SK-N-SH (cell line): ENCODE measurements at regions not wholly inside any gene's neighbourhood (a gene's known extent, or its start where the extent isn't known, plus 50 kb on each side); places are given as distances from the start of the nearest gene placed in this dataset.

Source experiments
- CTCF ChIA-PET: fragments of 300-600, 350-600 bp; formaldehyde crosslinking; extraction: SDS; loops from one replicate; lab custom pipeline; 2021; lab: Yijun Ruan, JAX
- POLR2A ChIA-PET: fragments of 350-600 bp; sonication (Branson Sonifier 250); formaldehyde crosslinking; extraction: SDS; loops from one replicate; lab custom pipeline; 2020; ENCODE audit warnings: antibody characterized with exemption, inconsistent platforms; lab: Yijun Ruan, JAX
- DNase-seq: peaks from one replicate; pipeline ENCODE4 v3.0.0; 2012
- H2AFZ ChIP-seq: fragments of 200-600 bp; sonication (generic); 2 replicates; pipeline ENCODE4 v1.8.1; 2016; ENCODE audit warnings: antibody characterized with exemption, mild to moderate bottlenecking, low read depth
- H3F3A ChIP-seq: fragments of 200-600 bp; sonication (generic); replicated peaks from 2 replicates; pipeline ENCODE3; 2016; ENCODE audit warnings: antibody characterized with exemption, mild to moderate bottlenecking; ENCODE audit not compliant: insufficient read depth
- H3K27ac ChIP-seq, 2 experiments: fragments of 200-500 bp in 1 of 2; fragments of 200-600 bp in 1 of 2; sonication (Bioruptor generic) in 1 of 2; sonication (generic), shearing (Covaris generic) in 1 of 2; 2 replicates each; pipeline versions ENCODE4 v1.5.1 to v1.6.1; 2014 to 2016; ENCODE audit warnings: low read depth in 2 of 2, inconsistent platforms in 1 of 2, low read length in 1 of 2, mild to moderate bottlenecking in 1 of 2, mixed read lengths in 1 of 2
- H3K27me3 ChIP-seq: fragments of 200-600 bp; sonication (generic), shearing (Covaris generic); 2 replicates; pipeline ENCODE4 v1.6.1; 2016; ENCODE audit warnings: mixed run types; ENCODE audit not compliant: insufficient read depth
- H3K36me3 ChIP-seq, 2 experiments: fragments of 200-500 bp in 1 of 2; fragments of 200-600 bp in 1 of 2; sonication (Bioruptor generic) in 1 of 2; sonication (generic) in 1 of 2; replicated peaks in 1 of 2; 2 replicates each; pipeline versions ENCODE3 to v1.5.1; 2014 to 2016; ENCODE audit warnings: low read length in 1 of 2, mild to moderate bottlenecking in 1 of 2; ENCODE audit not compliant: insufficient read depth in 2 of 2, control insufficient read depth in 1 of 2
- H3K4me1 ChIP-seq, 2 experiments: fragments of 200-500 bp in 1 of 2; fragments of 200-600 bp in 1 of 2; sonication (Bioruptor generic) in 1 of 2; sonication (generic), shearing (Covaris generic) in 1 of 2; 2 replicates each; pipeline versions ENCODE4 v1.5.1 to v1.6.1; 2014 to 2016; ENCODE audit warnings: low read depth in 1 of 2, low read length in 1 of 2, mixed run types in 1 of 2; ENCODE audit not compliant: insufficient read depth in 2 of 2, control insufficient read depth in 1 of 2
- H3K4me2 ChIP-seq: fragments of 200-600 bp; sonication (generic), shearing (Covaris generic); 2 replicates; pipeline ENCODE4 v1.6.1; 2017; ENCODE audit warnings: mixed run types
- H3K4me3 ChIP-seq, 2 experiments: fragments of 200-500 bp in 1 of 2; fragments of 200-600 bp in 1 of 2; sonication (Bioruptor generic) in 1 of 2; sonication (generic), shearing (Covaris generic) in 1 of 2; 2 replicates each; pipeline versions ENCODE4 v1.5.1 to v1.8.1; 2014 to 2016; ENCODE audit warnings: low read depth in 2 of 2, inconsistent platforms in 1 of 2, low read length in 1 of 2, mild to moderate bottlenecking in 1 of 2, mixed read lengths in 1 of 2, moderate library complexity in 1 of 2
- H3K79me2 ChIP-seq: fragments of 200-600 bp; sonication (generic); 2 replicates; pipeline ENCODE4 v1.8.1; 2017; ENCODE audit warnings: mild to moderate bottlenecking; ENCODE audit not compliant: insufficient read depth
- H3K9ac ChIP-seq: fragments of 200-600 bp; sonication (generic); 2 replicates; pipeline ENCODE4 v1.6.1; 2017; ENCODE audit warnings: mixed run types
- H3K9me2 ChIP-seq: fragments of 200-600 bp; sonication (generic); 2 replicates; pipeline ENCODE4 v1.6.1; 2017; ENCODE audit warnings: mixed run types
- H3K9me3 ChIP-seq: fragments of 200-600 bp; sonication (generic); 2 replicates; pipeline ENCODE4 v1.6.1; 2017; ENCODE audit warnings: mixed run types, mild to moderate bottlenecking, moderate library complexity
- H4K20me1 ChIP-seq: fragments of 200-600 bp; sonication (generic); 2 replicates; pipeline ENCODE4 v1.6.1; 2017; ENCODE audit warnings: mild to moderate bottlenecking, mixed run types; ENCODE audit not compliant: insufficient read depth
- CTCF ChIP-seq: fragments of 200-600 bp; sonication (generic); IDR thresholded peaks from 2 replicates; pipeline ENCODE4 v1.6.1; 2017; ENCODE audit warnings: antibody characterized with exemption, mild to moderate bottlenecking, moderate library complexity
- ELF1 ChIP-seq: IDR thresholded peaks from 2 replicates; pipeline ENCODE4 v1.4.0; 2012
- EZH2phosphoT487 ChIP-seq: fragments of 200-600 bp; sonication (generic); IDR thresholded peaks from 2 replicates; pipeline ENCODE4 v1.6.1; 2017; ENCODE audit warnings: low read depth, mixed run types, mild to moderate bottlenecking, antibody characterized with exemption, moderate library complexity, borderline replicate concordance
- FOXM1 ChIP-seq: IDR thresholded peaks from 2 replicates; pipeline ENCODE4 v1.4.0; 2012; ENCODE audit warnings: low read depth, mild to moderate bottlenecking
- MAX ChIP-seq: IDR thresholded peaks from 2 replicates; pipeline ENCODE4 v1.4.0; 2012; ENCODE audit warnings: low read depth
- MEF2A ChIP-seq: IDR thresholded peaks from 2 replicates; pipeline ENCODE4 v1.4.0; 2012; ENCODE audit warnings: low read depth, borderline replicate concordance
- NRF1 ChIP-seq: IDR thresholded peaks from 2 replicates; pipeline ENCODE4 v1.6.1; 2012; ENCODE audit warnings: low read depth, mild to moderate bottlenecking, low read length
- POLR2AphosphoS5 ChIP-seq: IDR thresholded peaks from 2 replicates; pipeline ENCODE4 v1.6.1; 2012; ENCODE audit warnings: low read depth, low read length
- RCOR1 ChIP-seq: fragments of 150-350 bp; IDR thresholded peaks from 2 replicates; pipeline ENCODE4 v1.6.1; 2017; ENCODE audit warnings: antibody characterized with exemption, low read length
- SIN3A ChIP-seq: IDR thresholded peaks from 2 replicates; pipeline ENCODE4 v1.6.1; 2012; ENCODE audit warnings: low read depth, mild to moderate bottlenecking, low read length, moderate library complexity, borderline replicate concordance
- SMC3 ChIP-seq: IDR thresholded peaks from 2 replicates; pipeline ENCODE4 v1.6.1; 2012; ENCODE audit warnings: low read depth, low read length, improper control_type of control experiment
- TEAD4 ChIP-seq: IDR thresholded peaks from 2 replicates; pipeline ENCODE4 v1.4.0; 2012; ENCODE audit warnings: mild to moderate bottlenecking, borderline replicate concordance; ENCODE audit not compliant: insufficient read depth
- USF1 ChIP-seq: IDR thresholded peaks from 2 replicates; pipeline ENCODE4 v1.4.0; 2012; ENCODE audit warnings: low read depth, borderline replicate concordance
- USF2 ChIP-seq: fragments of 150-350 bp; IDR thresholded peaks from 2 replicates; pipeline ENCODE4 v1.6.1; 2017; ENCODE audit warnings: antibody characterized with exemption, low read length, low read depth, borderline replicate concordance

GRCh38 chr10:61278556-61278955 lies 174.6 kb downstream of the TMEM26 start (continued):
- TF ChIP-seq MAX: no peak
- no peak for TF ChIP-seq FOXM1
- TF ChIP-seq SMC3: no peak
- no peak for TF ChIP-seq NRF1
- no peak for TF ChIP-seq RCOR1
- no peak for TF ChIP-seq MEF2A
- no peak for TF ChIP-seq CTCF
- TF ChIP-seq ELF1: no peak
- TF ChIP-seq USF2: no peak
- TF ChIP-seq TEAD4: no peak
- no peak for TF ChIP-seq EZH2phosphoT487
- no peak for TF ChIP-seq USF1

GRCh38 chr10:61272781-61273180 lies 180.4 kb downstream of the TMEM26 start:
- Histone ChIP-seq H3K4me3 (no peak overlapping the region), H3K9me2 (no peaks in the 10 kb centered on the region), H3K4me2 (no peak overlapping the region), H3K9me3 (no peaks in the 10 kb centered on the region), H3K79me2 (no peaks in the 10 kb centered on the region), H3K27me3 (no peaks in the 10 kb centered on the region)
- DNase-seq: no peak
- TF ChIP-seq EZH2phosphoT487 (no peak), USF1 (no peak), SIN3A (no peak), POLR2AphosphoS5 (no peak)
- TF ChIP-seq, all 33 proteins: peak for 0
- Histone ChIP-seq H3K36me3 (no peaks in the 10 kb centered on the region), H3K4me1 (no peaks in the 10 kb centered on the region; a peak in 1 of 4 replicates), H2AFZ (no peak overlapping the region), H3K27ac (no peak overlapping the region), H4K20me1 (no peaks in the 10 kb centered on the region), H3K9ac (no peak overlapping the region), H3F3A (peaks cover 10% of the 10 kb centered on the region)
- POLR2A ChIA-PET: no interaction called here
- CTCF ChIA-PET: no interaction called here
